Activated CD8-positive, alpha-beta T cell treated with anti-CD3 and anti-CD28 coated beads, Interleukin-2, amount 10 ng/mL, durations not matched to agents 7 days and 5 days (primary cell): ENCODE measurements at regions not wholly inside any gene's neighbourhood (a gene's known extent, or its start where the extent isn't known, plus 50 kb on each side); places are given as distances from the start of the nearest gene placed in this dataset.
A peak's percentile ranks its signal among the peaks of the same experiment; 100 is the strongest.

Experiments
- ATAC-seq: fragments of 150-1000 bp; cut with Tn5 transposase; one replicate; pipeline ENCODE4 v1.10.0; 2021; ENCODE audit warnings: moderate library complexity
- CTCF ChIA-PET: fragments of 350-600 bp; sonication (Branson Sonifier 250); formaldehyde crosslinking; loops from one replicate; lab custom pipeline; 2021; ENCODE audit warnings: antibody characterized with exemption; lab: Charles Lee
- POLR2A ChIA-PET: fragments of 350-600 bp; sonication (Branson Sonifier 250); formaldehyde crosslinking; loops from one replicate; lab custom pipeline; 2021; ENCODE audit warnings: antibody characterized with exemption; lab: Charles Lee
- DNase-seq: peaks from one replicate; pipeline ENCODE4 v3.0.0-alpha.2; 2020
- H3K27ac Mint-ChIP-seq: one replicate; pipeline ENCODE4 v1.8.0; 2021; ENCODE audit warnings: mild to moderate bottlenecking, mixed read lengths
- H3K27me3 Mint-ChIP-seq: one replicate; pipeline ENCODE4 v1.8.0; 2021; ENCODE audit warnings: low read depth, mixed read lengths
- H3K36me3 Mint-ChIP-seq: one replicate; pipeline ENCODE4 v1.8.0; 2021; ENCODE audit warnings: low read depth, mixed read lengths
- H3K4me1 Mint-ChIP-seq: one replicate; pipeline ENCODE4 v1.8.0; 2021; ENCODE audit warnings: low read depth, mixed read lengths
- H3K4me3 Mint-ChIP-seq: one replicate; pipeline ENCODE4 v1.8.0; 2021; ENCODE audit warnings: mild to moderate bottlenecking, mixed read lengths
- H3K9me3 Mint-ChIP-seq: one replicate; pipeline ENCODE4 v1.8.0; 2022; ENCODE audit warnings: mixed read lengths; ENCODE audit not compliant: insufficient read depth

- Mint-ChIP-seq H3K4me3 (no peak overlapping the region), H3K27ac (no peak overlapping the region), H3K4me1 (no peaks in the 10 kb centered on the region), H3K27me3 (no peaks in the 10 kb centered on the region), H3K36me3 (no peaks in the 10 kb centered on the region), H3K9me3 (no peaks in the 10 kb centered on the region)
- DNase-seq (no peak), ATAC-seq (no peak)
- ChIA-PET POLR2A (no interaction called here), CTCF (no interaction called here)
Observed at GRCh38 chr12:76692846-76693245, 71.1 kb upstream of the ZDHHC17 start.

GRCh38 chr12:76694369-76694768 lies 69.5 kb upstream of the ZDHHC17 start:
- H3K4me3 Mint-ChIP-seq = no peak overlapping the region
- CTCF ChIA-PET = no interaction called here
- ATAC-seq (no peak), DNase-seq (no peak)
- H3K36me3 Mint-ChIP-seq = no peaks in the 10 kb centered on the region
- H3K27ac Mint-ChIP-seq = no peak overlapping the region
- H3K9me3 Mint-ChIP-seq = no peaks in the 10 kb centered on the region
- H3K4me1 Mint-ChIP-seq = no peaks in the 10 kb centered on the region
- POLR2A ChIA-PET = no interaction called here
- H3K27me3 Mint-ChIP-seq = no peaks in the 10 kb centered on the region

- CTCF ChIA-PET = interaction anchor here (1.7 kb wide), 1 partner anchor 95 kb away, joined by 4 read pairs; no protein-coding TSS in a partner anchor
- DNase-seq (no peak), ATAC-seq (no peak)
- POLR2A ChIA-PET = no interaction called here
- Mint-ChIP-seq H3K27ac (no peak overlapping the region), H3K4me1 (no peaks in the 10 kb centered on the region), H3K9me3 (no peaks in the 10 kb centered on the region), H3K27me3 (no peaks in the 10 kb centered on the region), H3K36me3 (no peaks in the 10 kb centered on the region), H3K4me3 (no peak overlapping the region)
Observed at GRCh38 chr12:76696186-76696585, 67.7 kb upstream of the ZDHHC17 start.

- Mint-ChIP-seq H3K9me3 (no peaks in the 10 kb centered on the region), H3K36me3 (no peaks in the 10 kb centered on the region), H3K27ac (no peak overlapping the region), H3K4me3 (no peak overlapping the region), H3K27me3 (peaks cover 2% of the 10 kb centered on the region), H3K4me1 (no peaks in the 10 kb centered on the region)
- no peak for ATAC-seq
- POLR2A ChIA-PET = no interaction called here
- CTCF ChIA-PET = interaction anchor here (1.0 kb wide), 1 partner anchor 93 kb away, joined by 3 read pairs; no protein-coding TSS in a partner anchor
- DNase-seq = no peak
Observed at GRCh38 chr12:76697849-76698248, 66.1 kb upstream of the ZDHHC17 start.

- Mint-ChIP-seq H3K9me3 (no peaks in the 10 kb centered on the region), H3K36me3 (no peaks in the 10 kb centered on the region), H3K27me3 (peaks cover 2% of the 10 kb centered on the region), H3K4me3 (no peak overlapping the region), H3K27ac (no peak overlapping the region), H3K4me1 (no peaks in the 10 kb centered on the region)
- DNase-seq (no peak), ATAC-seq (no peak)
- ChIA-PET CTCF (interaction anchor here (1.0 to 2.4 kb wide), 2 partner anchors 76 to 93 kb away, joined by 3 to 5 read pairs; no protein-coding TSS in a partner anchor), POLR2A (no interaction called here)
Observed at GRCh38 chr12:76698316-76698715, 65.6 kb upstream of the ZDHHC17 start.

DNA sequence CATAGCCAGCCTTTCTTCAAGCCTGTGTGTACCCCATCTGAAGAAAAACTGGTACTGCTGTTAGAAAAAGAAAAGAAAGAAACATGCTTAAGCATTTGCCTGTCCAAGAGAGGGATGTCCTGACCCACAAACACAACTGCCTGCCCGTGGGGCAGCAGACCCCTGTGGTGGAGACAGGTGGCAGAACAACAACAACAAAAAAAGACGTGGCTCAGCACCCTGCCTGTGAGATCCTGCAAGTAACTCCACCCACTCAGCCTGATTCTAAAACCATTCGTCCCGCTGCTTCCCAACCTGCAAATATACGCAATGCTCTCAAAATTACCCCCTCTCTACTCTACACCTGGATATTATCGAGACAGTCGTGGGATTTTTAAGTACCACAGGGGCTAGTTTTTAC lies 64.9 kb upstream of the ZDHHC17 start:
- POLR2A ChIA-PET = no interaction called here

DNA sequence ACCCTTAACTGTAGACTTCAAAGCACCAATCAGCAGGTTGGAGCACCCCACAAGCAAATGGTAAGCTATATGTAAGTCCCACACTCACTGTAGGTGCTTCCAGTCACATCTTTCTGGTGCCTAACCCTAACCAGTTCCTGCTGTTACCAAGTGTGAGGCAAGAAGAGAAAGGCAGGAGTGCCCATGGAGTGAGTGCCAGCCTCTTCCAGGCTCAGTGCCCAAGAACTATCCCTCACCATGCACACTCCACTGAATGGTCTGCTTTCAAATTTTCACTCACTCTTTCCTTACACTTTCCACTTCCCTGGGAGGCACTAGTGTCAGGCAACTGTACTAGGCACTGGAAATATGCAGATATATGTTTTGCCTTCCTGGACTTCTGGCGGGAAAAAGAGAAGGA lies 62.2 kb upstream of the ZDHHC17 start:
- ATAC-seq = no peak
- POLR2A ChIA-PET = no interaction called here
- no peak overlapping the region for H3K4me3 Mint-ChIP-seq
- no peak for DNase-seq
- no peak overlapping the region for H3K27ac Mint-ChIP-seq
- CTCF ChIA-PET = no interaction called here
- no peaks in the 10 kb centered on the region for H3K9me3 Mint-ChIP-seq
- no peaks in the 10 kb centered on the region for H3K36me3 Mint-ChIP-seq
- H3K4me1 Mint-ChIP-seq = peaks cover 6% of the 10 kb centered on the region
- H3K27me3 Mint-ChIP-seq = peaks cover 2% of the 10 kb centered on the region

More for the DNA sequence above, 64.9 kb upstream of the ZDHHC17 start:
- DNase-seq (no peak), ATAC-seq (no peak)
- no peak overlapping the region for H3K27ac Mint-ChIP-seq
- H3K36me3 Mint-ChIP-seq = no peaks in the 10 kb centered on the region
- CTCF ChIA-PET = interaction anchor here (2.4 kb wide), 1 partner anchor 77 kb away, joined by 5 read pairs; no protein-coding TSS in a partner anchor
- no peaks in the 10 kb centered on the region for H3K4me1 Mint-ChIP-seq
- H3K27me3 Mint-ChIP-seq = peaks cover 2% of the 10 kb centered on the region
- no peak overlapping the region for H3K4me3 Mint-ChIP-seq
- H3K9me3 Mint-ChIP-seq = no peaks in the 10 kb centered on the region

- ChIA-PET POLR2A (no interaction called here), CTCF (interaction anchor here (1.1 kb wide), 1 partner anchor 89 kb away, joined by 3 read pairs; no protein-coding TSS in a partner anchor)
- H3K9me3 Mint-ChIP-seq = no peaks in the 10 kb centered on the region
- DNase-seq (no peak), ATAC-seq (no peak)
- peaks cover 6% of the 10 kb centered on the region for H3K4me1 Mint-ChIP-seq
- H3K4me3 Mint-ChIP-seq = no peak overlapping the region
- H3K27ac Mint-ChIP-seq = no peak overlapping the region
- H3K36me3 Mint-ChIP-seq = no peaks in the 10 kb centered on the region
- H3K27me3 Mint-ChIP-seq = peaks cover 2% of the 10 kb centered on the region
Observed at GRCh38 chr12:76702946-76703345, 61.0 kb upstream of the ZDHHC17 start.

GRCh38 chr12:76704693-76705092 lies 59.2 kb upstream of the ZDHHC17 start:
- POLR2A ChIA-PET = no interaction called here
- CTCF ChIA-PET = no interaction called here
- H3K4me3 Mint-ChIP-seq = no peak overlapping the region

DNA sequence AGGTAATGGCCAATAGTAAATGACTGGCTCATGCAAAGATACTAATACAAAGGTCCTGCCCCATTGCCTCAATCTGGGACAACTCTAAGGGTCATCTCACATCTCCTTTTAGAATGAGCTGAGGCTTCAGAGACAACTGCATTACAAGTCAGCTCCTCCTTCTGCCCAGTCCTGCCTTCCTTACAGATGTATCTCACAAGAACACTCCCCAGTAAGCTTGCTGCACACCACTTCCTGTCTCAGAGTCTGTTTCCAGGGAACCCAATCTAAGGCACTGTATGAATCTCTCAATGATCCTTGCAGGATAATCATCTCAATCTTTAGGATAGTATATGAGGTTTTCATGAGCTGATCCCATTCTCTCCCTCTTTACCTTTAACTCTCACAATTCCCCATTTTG lies 57.8 kb upstream of the ZDHHC17 start:
- Mint-ChIP-seq H3K27me3 (peaks cover 2% of the 10 kb centered on the region), H3K36me3 (no peaks in the 10 kb centered on the region), H3K4me1 (peaks cover 6% of the 10 kb centered on the region), H3K4me3 (no peak overlapping the region), H3K27ac (no peak overlapping the region), H3K9me3 (no peaks in the 10 kb centered on the region)
- peak; percentile 65 for ATAC-seq
- ChIA-PET CTCF (interaction anchor here (0.7 kb wide), 1 partner anchor 85 kb away, joined by 3 read pairs; no protein-coding TSS in a partner anchor), POLR2A (no interaction called here)
- no peak for DNase-seq

More at GRCh38 chr12:76704693-76705092, 59.2 kb upstream of the ZDHHC17 start:
- DNase-seq (no peak), ATAC-seq (no peak)
- Mint-ChIP-seq H3K27ac (no peak overlapping the region), H3K36me3 (no peaks in the 10 kb centered on the region), H3K4me1 (peaks cover 6% of the 10 kb centered on the region), H3K9me3 (no peaks in the 10 kb centered on the region), H3K27me3 (peaks cover 2% of the 10 kb centered on the region)

- ChIA-PET POLR2A (no interaction called here), CTCF (no interaction called here)
- Mint-ChIP-seq H3K9me3 (no peaks in the 10 kb centered on the region), H3K27ac (no peak overlapping the region), H3K27me3 (peaks cover 2% of the 10 kb centered on the region), H3K4me3 (no peak overlapping the region), H3K36me3 (no peaks in the 10 kb centered on the region), H3K4me1 (peaks cover 6% of the 10 kb centered on the region)
- ATAC-seq (no peak), DNase-seq (no peak)
Observed at GRCh38 chr12:76706761-76707160, 57.2 kb upstream of the ZDHHC17 start.

GRCh38 chr12:76707772-76708171 lies 56.1 kb upstream of the ZDHHC17 start:
- H3K4me3 Mint-ChIP-seq = no peak overlapping the region
- no peaks in the 10 kb centered on the region for H3K9me3 Mint-ChIP-seq
- ChIA-PET CTCF (no interaction called here), POLR2A (no interaction called here)
- DNase-seq (no peak), ATAC-seq (no peak)
- H3K27ac Mint-ChIP-seq = no peak overlapping the region
- peaks cover 6% of the 10 kb centered on the region for H3K4me1 Mint-ChIP-seq
- no peaks in the 10 kb centered on the region for H3K36me3 Mint-ChIP-seq
- H3K27me3 Mint-ChIP-seq = no peaks in the 10 kb centered on the region

DNA sequence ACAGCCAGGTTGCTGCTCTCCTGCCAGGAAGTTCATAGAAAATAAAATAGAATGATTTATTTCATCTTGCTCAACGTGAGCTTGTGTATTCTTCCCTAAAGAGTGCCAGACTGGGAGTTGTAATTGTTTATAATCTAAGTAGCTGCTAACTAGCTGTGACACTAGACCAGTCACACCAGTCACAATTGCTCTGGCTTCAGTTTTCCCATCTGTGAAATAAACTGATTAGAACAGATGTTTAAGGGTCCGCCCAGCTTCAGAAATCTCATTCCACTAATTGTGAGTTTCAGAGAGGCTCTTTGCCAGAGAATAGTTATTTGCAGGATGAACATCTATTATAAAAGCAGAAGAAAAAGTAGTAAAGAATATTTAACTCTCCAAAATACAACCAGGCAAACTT lies 55.6 kb upstream of the ZDHHC17 start:
- Mint-ChIP-seq H3K27me3 (no peaks in the 10 kb centered on the region), H3K9me3 (no peaks in the 10 kb centered on the region), H3K4me1 (peaks cover 6% of the 10 kb centered on the region), H3K4me3 (no peak overlapping the region), H3K27ac (no peak overlapping the region), H3K36me3 (no peaks in the 10 kb centered on the region)
- POLR2A ChIA-PET = no interaction called here
- ATAC-seq (no peak), DNase-seq (no peak)
- CTCF ChIA-PET = no interaction called here
